ENCODE measurements at regions not wholly inside any gene's neighbourhood (a gene's known extent, or its start where the extent isn't known, plus 50 kb on each side); places are given as distances from the start of the nearest gene placed in this dataset.

DNA sequence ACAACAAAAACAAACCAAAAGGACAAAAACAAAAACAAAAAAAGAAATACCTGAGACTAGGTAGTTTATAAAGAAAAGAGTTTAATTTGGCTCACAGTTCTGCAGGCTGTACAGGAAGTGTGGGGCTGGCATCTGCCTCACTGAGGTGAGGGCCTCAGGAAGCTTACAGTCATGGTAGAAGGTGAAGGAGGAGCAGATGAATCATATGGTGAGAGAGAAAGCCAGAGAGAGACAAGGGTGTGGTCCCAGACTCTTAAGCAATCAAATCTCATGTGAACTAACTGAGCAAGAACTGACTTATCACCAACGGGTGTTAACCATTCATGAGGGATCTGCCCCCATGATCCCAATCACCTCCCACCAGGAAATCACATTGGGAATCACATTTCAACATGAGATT, 58.8 kb upstream of the ZBED5 start:
- TF ChIP-seq, protein P1, sequence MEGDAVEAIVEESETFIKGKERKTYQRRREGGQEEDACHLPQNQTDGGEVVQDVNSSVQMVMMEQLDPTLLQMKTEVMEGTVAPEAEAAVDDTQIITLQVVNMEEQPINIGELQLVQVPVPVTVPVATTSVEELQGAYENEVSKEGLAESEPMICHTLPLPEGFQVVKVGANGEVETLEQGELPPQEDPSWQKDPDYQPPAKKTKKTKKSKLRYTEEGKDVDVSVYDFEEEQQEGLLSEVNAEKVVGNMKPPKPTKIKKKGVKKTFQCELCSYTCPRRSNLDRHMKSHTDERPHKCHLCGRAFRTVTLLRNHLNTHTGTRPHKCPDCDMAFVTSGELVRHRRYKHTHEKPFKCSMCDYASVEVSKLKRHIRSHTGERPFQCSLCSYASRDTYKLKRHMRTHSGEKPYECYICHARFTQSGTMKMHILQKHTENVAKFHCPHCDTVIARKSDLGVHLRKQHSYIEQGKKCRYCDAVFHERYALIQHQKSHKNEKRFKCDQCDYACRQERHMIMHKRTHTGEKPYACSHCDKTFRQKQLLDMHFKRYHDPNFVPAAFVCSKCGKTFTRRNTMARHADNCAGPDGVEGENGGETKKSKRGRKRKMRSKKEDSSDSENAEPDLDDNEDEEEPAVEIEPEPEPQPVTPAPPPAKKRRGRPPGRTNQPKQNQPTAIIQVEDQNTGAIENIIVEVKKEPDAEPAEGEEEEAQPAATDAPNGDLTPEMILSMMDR (IDR thresholded peaks at IDR 0.05; ENCODE audit: extremely low read depth in 1 of 2, insufficient read depth in 1 of 2, low read depth in 1 of 2, low read length in 2 of 2): no peak
- TF ChIP-seq GATA2 (IDR thresholded peaks at IDR 0.05; ENCODE audit: insufficient read depth, insufficient read length, low read depth, low read length) (no peak), POLR2A (IDR thresholded peaks at IDR 0.05; ENCODE audit: low read depth, low read length) (no peak), JUN (IDR thresholded peaks at IDR 0.05; ENCODE audit: borderline replicate concordance, insufficient read depth, insufficient read length, low read depth) (no peak), EZH2 (IDR thresholded peaks at IDR 0.05; ENCODE audit: borderline replicate concordance, low read depth, low read length, severe bottlenecking) (no peak), FOS (IDR thresholded peaks at IDR 0.05; ENCODE audit: borderline replicate concordance, insufficient read depth, low read length) (no peak), MYC (IDR thresholded peaks at IDR 0.05; ENCODE audit: low read depth, low read length) (no peak), POLR2AphosphoS5 (IDR thresholded peaks at IDR 0.05; ENCODE audit: insufficient read depth, low read depth, low read length) (no peak)
- TF ChIP-seq, protein P2, sequence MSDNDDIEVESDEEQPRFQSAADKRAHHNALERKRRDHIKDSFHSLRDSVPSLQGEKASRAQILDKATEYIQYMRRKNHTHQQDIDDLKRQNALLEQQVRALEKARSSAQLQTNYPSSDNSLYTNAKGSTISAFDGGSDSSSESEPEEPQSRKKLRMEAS (IDR thresholded peaks at IDR 0.05; ENCODE audit: insufficient read depth, insufficient read length): no peak
